COLO829 (cell line): ENCODE measurements at regions not wholly inside any gene's neighbourhood (a gene's known extent, or its start where the extent isn't known, plus 50 kb on each side); places are given as distances from the start of the nearest gene placed in this dataset.

Experiments
- DNase-seq: peaks from one replicate; pipeline ENCODE4 v3.0.0; 2012; ENCODE audit warnings: low spot score

- no peak for DNase-seq
These were observed 334.5 kb downstream of the NUF2 start for GRCh38 chr1:163656095-163656759.

DNA sequence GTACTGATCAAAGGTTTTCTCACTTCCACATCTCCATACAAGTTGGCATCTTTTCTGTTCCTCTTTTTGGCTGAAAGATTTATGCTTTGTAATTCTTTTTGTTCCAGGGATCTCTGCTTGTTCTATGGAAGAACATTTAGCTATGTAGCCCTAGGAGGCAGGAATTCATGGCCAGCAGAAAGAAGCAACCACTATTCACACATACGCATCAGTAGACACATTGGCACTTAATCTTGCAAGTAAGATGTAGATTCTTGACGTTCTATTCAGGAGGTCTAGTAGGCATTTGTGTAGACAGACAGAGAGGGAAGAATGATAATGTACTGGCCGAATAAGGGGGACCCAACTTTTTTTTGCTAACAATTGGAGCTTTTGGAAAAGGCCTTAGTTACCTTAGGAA, 336.0 kb downstream of the NUF2 start:
- no peak for DNase-seq

- DNase-seq = no peak
These were observed 339.6 kb downstream of the NUF2 start for GRCh38 chr1:163661391-163661790.

GRCh38 chr1:163664671-163665335, 343.0 kb downstream of the NUF2 start:
- no peak for DNase-seq

DNA sequence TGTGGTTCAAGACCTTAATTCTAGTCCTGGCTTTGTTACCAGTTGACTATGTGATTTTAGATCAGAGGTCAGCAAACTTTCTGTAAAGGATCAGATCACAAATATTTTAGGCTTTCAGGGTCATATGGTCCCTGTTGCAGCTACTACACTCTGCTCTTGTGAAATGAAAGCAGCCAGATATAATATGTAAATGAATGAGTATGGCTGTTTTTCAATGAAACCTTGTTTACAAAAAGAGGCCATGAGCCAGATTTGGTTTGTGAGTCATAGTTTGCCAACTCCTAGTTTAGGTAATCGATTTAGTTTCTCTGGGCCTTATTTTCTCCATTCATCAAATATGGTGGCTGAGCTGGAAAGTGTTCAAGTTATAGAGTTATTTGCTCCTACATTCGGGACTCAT, 346.7 kb downstream of the NUF2 start:
- no peak for DNase-seq

GRCh38 chr1:163670989-163671757, 349.4 kb downstream of the NUF2 start:
- no peak for DNase-seq

DNA sequence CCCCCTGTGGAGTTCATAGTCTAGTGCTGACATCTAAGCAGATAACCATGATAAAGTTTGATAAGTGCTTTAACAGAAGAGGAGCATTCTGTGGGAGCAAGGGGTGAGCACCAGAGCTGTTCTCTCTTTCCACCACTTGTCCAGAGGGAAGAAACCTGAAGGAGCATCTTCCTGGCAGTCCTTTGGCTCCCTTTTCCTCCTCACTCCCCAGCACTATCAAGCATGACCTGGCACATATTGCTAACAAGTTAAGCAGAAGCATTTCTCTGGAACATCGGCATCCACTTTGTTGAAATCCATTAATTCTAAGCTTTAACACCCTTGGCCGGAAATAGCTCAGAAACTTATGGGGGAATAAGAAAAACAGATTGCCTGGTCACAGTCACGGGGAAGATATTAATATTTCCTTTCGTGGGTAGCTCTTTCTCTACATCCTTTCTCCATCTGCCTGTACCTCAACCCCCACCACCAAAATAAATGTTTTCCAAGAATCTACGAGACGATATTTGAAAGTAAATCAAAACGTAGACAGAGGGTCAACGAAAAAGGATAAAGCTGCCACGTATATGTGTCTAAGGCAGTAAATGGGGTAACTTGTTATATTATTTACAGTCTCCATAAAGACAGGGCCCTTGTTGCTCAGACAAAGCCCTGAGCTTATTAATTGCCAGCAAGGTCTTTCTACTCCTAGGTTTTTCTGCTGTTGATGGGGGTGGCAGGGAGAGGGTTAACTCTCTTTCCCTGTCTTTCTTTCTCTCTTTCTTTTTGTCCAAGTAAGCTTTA, 351.4 kb downstream of the NUF2 start:
- DNase-seq = no peak

DNA sequence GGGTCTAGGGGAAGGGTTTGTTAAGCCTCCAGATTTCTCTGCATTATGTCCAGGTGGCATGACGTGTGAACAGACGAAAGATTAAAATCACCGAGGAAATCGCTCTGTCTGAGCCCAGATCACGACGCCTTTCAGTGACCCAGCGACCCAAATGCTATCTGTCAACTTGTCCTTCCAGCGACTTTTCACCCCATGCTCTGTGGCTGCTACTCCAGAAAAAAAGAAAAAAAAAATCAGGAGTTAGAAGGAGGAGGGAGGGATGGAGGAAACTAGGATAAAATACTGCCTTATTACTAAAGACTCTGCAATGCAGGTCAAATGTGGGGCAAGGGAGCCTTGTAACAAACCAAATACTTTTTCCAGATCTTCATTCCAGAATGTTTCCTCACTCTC, 352.0 kb downstream of the NUF2 start:
- DNase-seq = no peak

DNA sequence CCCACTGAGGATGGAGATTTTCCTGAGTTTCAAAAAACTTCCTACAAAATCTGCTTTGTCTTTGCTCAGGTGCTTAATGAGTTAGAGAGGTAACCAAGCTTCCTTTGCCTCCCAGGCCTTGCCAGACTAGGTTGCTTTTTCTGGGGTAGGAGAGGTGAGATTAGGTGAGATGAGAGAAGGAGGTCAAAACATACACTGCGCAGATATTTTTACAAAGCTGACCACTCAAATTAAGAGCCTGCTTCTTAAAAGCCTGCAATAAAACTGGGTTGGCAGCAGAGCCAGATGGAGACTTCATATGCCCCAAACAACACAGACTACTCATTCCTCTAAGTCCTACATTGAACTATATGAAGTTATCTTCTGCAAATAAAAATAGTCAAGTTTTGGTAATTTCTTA, 352.5 kb downstream of the NUF2 start:
- DNase-seq = no peak

- no peak for DNase-seq
These were observed 363.0 kb downstream of the NUF2 start for GRCh38 chr1:163684785-163685184.

DNA sequence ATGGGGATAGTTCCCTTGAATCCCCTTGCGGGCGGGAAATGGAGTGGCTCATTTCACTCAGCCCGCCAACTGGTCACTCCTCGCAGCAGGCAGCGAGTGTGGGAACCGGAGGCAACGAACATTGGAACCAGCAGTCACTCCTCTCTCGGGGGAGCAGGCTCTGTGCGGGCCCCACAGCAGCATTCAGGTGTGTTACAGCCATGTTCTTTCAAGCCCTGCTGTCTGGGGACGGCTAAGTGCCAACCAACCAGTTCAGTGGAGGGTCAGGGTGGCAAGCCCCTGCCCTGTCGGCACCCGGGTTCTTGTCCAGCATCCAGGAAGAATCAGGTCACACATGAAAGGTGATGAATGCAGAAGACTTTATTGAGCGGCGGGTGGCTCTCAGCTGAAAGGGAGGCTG, 370.5 kb downstream of the NUF2 start:
- DNase-seq = no peak

DNA sequence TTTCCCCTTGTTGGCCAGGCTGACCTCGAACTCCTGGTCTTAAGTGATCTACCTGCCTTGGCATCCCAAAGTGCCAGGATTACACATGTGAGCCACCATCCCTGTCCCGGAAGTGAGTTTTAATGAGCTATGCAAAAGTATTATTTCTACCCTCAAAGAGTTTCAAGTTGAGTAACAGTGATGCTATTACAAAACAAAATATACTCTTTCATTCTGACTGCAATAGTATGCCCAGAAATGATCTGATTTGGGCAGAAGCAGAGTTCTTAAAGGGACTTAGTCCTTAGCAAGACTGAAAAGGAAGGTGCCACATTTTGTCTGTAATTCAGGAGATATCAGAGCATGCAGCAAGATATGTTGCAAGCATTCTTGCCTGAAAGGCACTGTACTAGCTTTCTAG, 375.4 kb downstream of the NUF2 start:
- no peak for DNase-seq

GRCh38 chr1:163701783-163702374, 380.1 kb downstream of the NUF2 start:
- DNase-seq = peak; percentile 8

DNA sequence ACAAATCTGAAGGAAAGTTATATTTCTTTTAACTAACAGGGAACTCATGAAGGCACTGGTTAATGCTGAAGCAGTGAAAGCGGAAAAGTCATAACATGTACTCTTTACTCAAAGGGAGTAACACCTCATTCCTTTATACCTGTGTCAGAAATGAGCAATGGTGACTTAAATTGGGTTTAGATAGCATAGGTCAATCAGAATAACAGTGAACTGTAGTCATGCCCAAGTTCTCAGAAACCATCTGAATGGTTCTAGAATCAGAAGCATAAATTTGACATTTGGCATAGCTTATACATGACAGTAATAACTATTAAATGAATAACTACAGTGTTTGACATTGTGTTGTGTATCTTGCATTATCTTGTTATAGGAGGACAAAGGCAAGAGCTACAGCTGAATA, 382.0 kb downstream of the NUF2 start:
- no peak for DNase-seq

DNA sequence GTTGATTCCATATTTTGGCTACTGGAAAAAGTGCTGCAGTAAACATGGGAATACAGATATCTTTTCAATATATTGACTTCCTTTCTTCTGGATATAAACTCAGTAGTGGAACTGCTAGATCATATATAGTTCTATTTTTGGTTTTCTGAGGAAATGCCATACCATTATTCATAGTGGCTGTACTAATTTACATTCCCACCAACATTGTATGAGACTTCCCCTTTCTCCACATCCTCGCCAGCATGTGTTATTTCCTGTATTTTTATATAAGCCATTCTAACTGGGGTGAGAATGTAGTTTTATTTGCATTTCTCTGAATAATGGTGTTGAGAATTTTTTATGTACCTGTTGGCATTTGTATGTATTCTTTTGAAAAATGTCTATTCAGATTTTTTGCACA, 385.2 kb downstream of the NUF2 start:
- DNase-seq = no peak

DNA sequence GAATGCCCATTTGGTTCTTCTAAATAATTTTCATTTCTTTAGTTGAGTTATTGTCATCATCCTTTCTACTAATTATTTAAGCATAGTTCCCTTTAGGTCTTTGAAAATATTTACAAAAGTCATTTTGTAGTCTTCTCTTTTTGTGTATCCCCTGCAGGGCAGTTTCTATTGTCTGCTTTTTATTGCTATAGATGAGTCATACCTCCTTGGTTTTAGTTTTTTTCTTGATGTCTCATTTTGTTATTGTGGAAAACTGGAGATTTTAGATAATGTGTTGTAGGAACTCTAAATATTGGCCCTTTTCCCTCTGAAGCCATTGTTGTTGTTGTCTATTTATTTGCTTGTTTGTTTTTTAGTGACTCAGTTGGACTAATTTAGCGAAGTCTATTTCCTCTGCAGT, 387.9 kb downstream of the NUF2 start:
- no peak for DNase-seq

- DNase-seq = no peak
These were observed 390.6 kb downstream of the NUF2 start for GRCh38 chr1:163712321-163712720.

- DNase-seq = no peak
These were observed 398.5 kb downstream of the NUF2 start for GRCh38 chr1:163720294-163720693.

GRCh38 chr1:163725551-163725950, 403.8 kb downstream of the NUF2 start:
- no peak for DNase-seq

DNA sequence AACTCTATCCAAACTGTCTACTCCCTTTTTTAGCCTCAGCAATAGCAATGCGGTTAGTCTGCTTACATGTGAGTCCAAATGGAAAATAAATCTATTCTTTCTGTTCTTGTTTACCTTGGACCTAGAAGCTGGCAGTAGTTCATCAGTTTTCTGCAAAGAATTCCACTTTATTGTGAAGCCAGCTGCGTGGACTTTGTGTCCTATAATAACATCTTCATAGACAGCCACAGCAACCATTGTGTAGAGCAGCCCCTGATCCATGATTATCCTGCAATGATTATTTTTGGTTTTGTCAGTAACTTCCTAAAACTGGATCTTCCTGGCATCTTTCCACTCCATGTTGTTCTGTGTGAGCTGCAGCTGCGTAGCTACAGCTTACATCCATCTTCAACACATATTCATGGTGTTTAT, 408.7 kb downstream of the NUF2 start:
- no peak for DNase-seq

DNA sequence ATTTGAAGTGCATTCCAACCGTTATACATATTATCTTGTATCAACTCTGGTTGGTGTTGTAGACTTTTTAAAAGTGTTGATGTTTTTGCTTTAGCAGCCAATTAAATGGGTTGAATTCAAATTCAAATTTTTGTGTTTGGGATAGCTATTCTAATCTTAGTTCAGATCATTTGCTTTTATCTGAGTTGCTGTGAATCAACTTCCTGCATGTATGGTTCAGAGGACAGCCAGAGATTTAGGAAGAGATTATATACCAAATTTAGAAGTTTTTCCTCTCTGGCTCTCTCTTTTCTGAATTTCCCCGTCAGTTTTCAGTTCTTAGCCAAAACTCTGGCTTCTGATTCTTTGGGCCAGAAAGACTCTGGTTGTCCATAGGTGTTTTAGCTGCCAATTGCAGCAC, 415.5 kb downstream of the NUF2 start:
- DNase-seq = no peak

DNA sequence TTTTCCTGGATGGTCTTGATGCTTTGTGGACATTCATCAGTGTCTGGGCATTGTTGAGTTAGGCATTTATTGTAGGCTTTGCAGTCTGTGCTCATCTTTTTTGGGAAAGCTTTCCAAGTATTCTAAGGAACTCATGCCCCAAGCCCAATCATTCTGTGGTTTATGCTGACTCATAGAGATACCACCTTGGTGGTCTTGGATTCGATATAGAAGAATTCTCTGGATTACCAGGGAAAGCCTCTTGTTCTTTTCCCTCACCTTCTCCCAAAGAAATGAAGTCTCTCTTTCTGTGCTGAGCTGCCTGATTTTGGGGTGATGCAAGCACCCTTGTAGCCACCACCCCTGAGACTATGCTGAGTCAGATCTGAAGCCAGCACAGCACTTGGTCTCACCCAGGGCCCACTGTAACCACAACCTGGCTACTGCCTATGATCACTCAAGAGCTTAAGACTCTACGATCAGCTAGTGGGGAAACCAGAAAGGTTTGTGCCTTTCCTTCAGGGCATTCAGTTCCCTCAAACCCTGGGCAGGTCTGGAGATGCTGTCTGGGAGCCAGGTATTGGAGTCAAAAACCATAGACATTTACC, 422.6 kb downstream of the NUF2 start:
- no peak for DNase-seq
